ENCODE measurements at regions not wholly inside any gene's neighbourhood (a gene's known extent, or its start where the extent isn't known, plus 50 kb on each side); places are given as distances from the start of the nearest gene placed in this dataset.

DNA sequence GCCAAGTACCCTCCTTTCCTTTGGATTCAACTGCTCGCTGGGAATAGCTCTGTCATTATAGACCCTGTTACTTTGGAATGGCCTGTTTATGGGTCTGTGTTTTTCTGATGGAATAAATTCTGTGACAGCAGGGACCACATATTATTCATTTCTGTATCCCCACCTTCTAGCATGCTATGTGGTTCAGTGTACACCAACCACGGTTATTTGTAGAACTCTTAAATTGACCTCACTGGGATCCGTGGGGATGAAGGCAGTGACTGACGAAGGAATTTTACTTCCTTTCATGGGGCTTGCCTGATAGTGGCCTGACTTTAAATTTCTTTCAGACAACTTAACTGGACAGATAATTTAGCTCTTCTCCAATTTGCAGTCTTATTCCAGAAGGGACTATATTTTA lies 343.2 kb downstream of the SPRY1 start:
- DNase-seq (ENCODE audit: extremely low spot score) = no peak
- POLR2A ChIA-PET = no interaction called here
- TF ChIP-seq CTBP1 (IDR thresholded peaks at IDR 0.05; ENCODE audit: borderline replicate concordance) (no peak), FOXA1 (IDR thresholded peaks at IDR 0.05) (no peak), FOXM1 (IDR thresholded peaks at IDR 0.05; ENCODE audit: borderline replicate concordance) (no peak), NFRKB (IDR thresholded peaks at IDR 0.05) (no peak), SP1 (IDR thresholded peaks at IDR 0.05) (no peak), BHLHE40 (IDR thresholded peaks at IDR 0.05; ENCODE audit: borderline replicate concordance) (no peak)
- CTCF ChIA-PET = no interaction called here

DNA sequence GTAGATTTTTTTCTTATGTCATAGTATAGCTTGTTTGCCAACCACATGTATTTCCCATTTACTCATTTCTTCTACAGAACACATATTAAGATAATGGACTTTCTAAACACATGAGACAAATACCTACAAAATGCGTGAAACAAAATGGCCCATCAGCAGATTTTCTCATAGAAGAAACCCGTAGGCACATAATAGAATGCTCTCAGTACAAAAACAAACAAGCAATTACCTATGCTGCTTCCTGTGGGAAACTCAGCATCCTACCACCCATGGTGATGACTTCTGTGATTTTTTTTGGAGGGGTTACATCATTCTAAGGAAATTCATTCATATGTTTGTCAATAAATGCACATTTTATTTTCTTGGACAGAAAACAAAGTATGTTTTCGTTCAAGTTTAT lies 343.6 kb downstream of the SPRY1 start:
- no peak for TF ChIP-seq ZNF384 (IDR thresholded peaks at IDR 0.05)
- TF ChIP-seq ELF4 (IDR thresholded peaks at IDR 0.05) = no peak
- TF ChIP-seq TARDBP (IDR thresholded peaks at IDR 0.05) = no peak
- TF ChIP-seq SP1 (IDR thresholded peaks at IDR 0.05) = no peak
- TF ChIP-seq BHLHE40 (IDR thresholded peaks at IDR 0.05; ENCODE audit: borderline replicate concordance) = no peak
- TF ChIP-seq FOXK2 (IDR thresholded peaks at IDR 0.05) = no peak
- TF ChIP-seq CTBP1 (IDR thresholded peaks at IDR 0.05; ENCODE audit: borderline replicate concordance) = no peak
- no peak for TF ChIP-seq FOXM1 (IDR thresholded peaks at IDR 0.05; ENCODE audit: borderline replicate concordance)
- TF ChIP-seq, protein P1, sequence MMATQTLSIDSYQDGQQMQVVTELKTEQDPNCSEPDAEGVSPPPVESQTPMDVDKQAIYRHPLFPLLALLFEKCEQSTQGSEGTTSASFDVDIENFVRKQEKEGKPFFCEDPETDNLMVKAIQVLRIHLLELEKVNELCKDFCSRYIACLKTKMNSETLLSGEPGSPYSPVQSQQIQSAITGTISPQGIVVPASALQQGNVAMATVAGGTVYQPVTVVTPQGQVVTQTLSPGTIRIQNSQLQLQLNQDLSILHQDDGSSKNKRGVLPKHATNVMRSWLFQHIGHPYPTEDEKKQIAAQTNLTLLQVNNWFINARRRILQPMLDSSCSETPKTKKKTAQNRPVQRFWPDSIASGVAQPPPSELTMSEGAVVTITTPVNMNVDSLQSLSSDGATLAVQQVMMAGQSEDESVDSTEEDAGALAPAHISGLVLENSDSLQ (IDR thresholded peaks at IDR 0.05) = no peak
- TF ChIP-seq NFRKB (IDR thresholded peaks at IDR 0.05) = no peak
- no peak for TF ChIP-seq HDGF (IDR thresholded peaks at IDR 0.05; ENCODE audit: borderline replicate concordance)
- CTCF ChIA-PET = no interaction called here
- DNase-seq (ENCODE audit: extremely low spot score) = no peak
- POLR2A ChIA-PET = no interaction called here

DNA sequence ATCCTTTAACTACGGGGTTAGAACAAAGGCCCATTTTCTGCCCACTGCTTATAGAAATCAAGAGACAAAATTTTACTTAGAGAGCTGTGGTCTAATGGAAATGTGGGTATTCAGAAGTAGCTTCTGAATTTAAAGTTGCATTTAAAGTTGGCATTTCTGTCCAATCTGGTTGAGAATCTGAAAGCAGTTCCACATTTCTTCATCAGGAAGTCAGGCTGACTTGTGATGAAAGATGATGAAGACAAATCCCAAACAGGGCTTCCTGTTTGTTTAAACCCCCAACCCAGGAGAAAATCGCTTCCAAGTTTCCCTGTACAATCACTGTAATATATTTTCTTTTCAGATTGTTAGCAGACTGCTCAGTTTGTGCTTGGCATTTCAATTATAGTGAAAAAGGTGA lies 345.3 kb downstream of the SPRY1 start:
- CTCF ChIA-PET = no interaction called here
- DNase-seq (ENCODE audit: extremely low spot score) = no peak
- POLR2A ChIA-PET = no interaction called here
- no peak for TF ChIP-seq HDGF (IDR thresholded peaks at IDR 0.05; ENCODE audit: borderline replicate concordance)
- TF ChIP-seq FOXM1 (IDR thresholded peaks at IDR 0.05; ENCODE audit: borderline replicate concordance) = no peak
- TF ChIP-seq L3MBTL2 (conservative IDR thresholded peaks at IDR 0.05) = no peak
- no peak for TF ChIP-seq SUZ12 (IDR thresholded peaks at IDR 0.05)
- TF ChIP-seq SP1 (IDR thresholded peaks at IDR 0.05) = no peak
- no peak for TF ChIP-seq NFRKB (IDR thresholded peaks at IDR 0.05)
- TF ChIP-seq ZNF384 (IDR thresholded peaks at IDR 0.05) = no peak
- TF ChIP-seq, protein P1 (IDR thresholded peaks at IDR 0.05) = no peak
- TF ChIP-seq BHLHE40 (IDR thresholded peaks at IDR 0.05; ENCODE audit: borderline replicate concordance) = no peak
- TF ChIP-seq FOXA1 (IDR thresholded peaks at IDR 0.05) = no peak
- TF ChIP-seq ELF4 (IDR thresholded peaks at IDR 0.05) = no peak
- TF ChIP-seq CTBP1 (IDR thresholded peaks at IDR 0.05; ENCODE audit: borderline replicate concordance) = no peak
- no peak for TF ChIP-seq ARNT (IDR thresholded peaks at IDR 0.05)

DNA sequence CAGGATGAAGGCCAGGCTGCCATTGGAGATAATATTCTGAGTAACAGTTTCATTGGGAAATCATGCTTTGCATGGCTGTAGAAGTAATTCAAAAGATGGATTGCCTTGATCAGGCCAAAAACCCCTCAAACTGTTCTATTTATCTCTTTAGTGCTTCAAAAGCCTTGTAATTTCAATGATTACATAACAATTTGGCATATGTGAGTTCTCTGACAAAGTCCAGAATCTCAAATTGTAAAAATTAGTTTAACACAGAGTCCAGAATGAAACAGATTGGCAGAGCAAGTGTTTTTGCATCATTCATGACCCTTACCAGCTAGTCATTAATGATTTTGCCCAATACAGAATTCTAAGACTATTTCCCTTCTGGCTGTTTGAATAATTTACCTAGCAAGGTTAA lies 347.3 kb downstream of the SPRY1 start:
- CTCF ChIA-PET = no interaction called here
- TF ChIP-seq, protein P1 (IDR thresholded peaks at IDR 0.05) = no peak
- no peak for TF ChIP-seq SUZ12 (IDR thresholded peaks at IDR 0.05)
- no peak for TF ChIP-seq LEF1 (IDR thresholded peaks at IDR 0.05; ENCODE audit: borderline replicate concordance)
- no peak for TF ChIP-seq ARNT (IDR thresholded peaks at IDR 0.05)
- TF ChIP-seq FOXA1 (IDR thresholded peaks at IDR 0.05) = no peak
- TF ChIP-seq TARDBP (IDR thresholded peaks at IDR 0.05) = no peak
- no peak for TF ChIP-seq CTBP1 (IDR thresholded peaks at IDR 0.05; ENCODE audit: borderline replicate concordance)
- no peak for TF ChIP-seq HDGF (IDR thresholded peaks at IDR 0.05; ENCODE audit: borderline replicate concordance)
- TF ChIP-seq SP1 (IDR thresholded peaks at IDR 0.05) = no peak
- no peak for DNase-seq (ENCODE audit: extremely low spot score)
- POLR2A ChIA-PET = no interaction called here

DNA sequence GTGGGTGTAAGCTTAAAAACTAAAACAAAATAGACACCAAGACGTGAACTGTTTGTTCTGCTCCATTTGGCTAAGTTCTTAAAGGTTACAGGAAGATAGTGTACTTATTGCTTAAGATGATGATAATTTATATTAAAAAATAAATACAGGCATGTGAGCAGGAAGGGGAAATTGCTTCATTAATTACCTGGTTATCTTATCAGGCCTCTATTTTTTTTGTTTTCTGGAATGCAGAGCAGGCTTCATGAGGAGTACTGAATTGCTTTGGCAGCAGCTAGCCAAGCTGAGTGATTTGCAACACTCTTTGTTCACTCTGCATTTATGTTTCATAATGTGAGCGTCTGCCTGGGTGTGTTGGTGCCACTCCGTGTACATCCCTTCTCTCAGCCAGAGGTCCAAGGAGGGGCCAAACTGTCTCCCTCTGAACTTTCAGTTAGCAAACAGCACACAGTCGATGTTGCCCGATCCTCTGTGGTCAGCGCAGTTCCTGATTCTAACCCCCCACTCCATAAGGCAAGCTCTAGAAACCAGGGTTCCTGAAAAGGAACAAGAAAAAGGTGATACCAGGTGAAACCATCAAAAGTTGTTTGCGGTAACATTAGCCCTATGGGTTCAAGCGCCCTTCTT lies 348.2 kb downstream of the SPRY1 start:
- no peak for DNase-seq (ENCODE audit: extremely low spot score)
- CTCF ChIA-PET = no interaction called here
- POLR2A ChIA-PET = no interaction called here
- TF ChIP-seq NFRKB (IDR thresholded peaks at IDR 0.05) (no peak), CTBP1 (IDR thresholded peaks at IDR 0.05; ENCODE audit: borderline replicate concordance) (no peak), BHLHE40 (IDR thresholded peaks at IDR 0.05; ENCODE audit: borderline replicate concordance) (no peak), FOXM1 (IDR thresholded peaks at IDR 0.05; ENCODE audit: borderline replicate concordance) (no peak), HDGF (IDR thresholded peaks at IDR 0.05; ENCODE audit: borderline replicate concordance) (no peak)

DNA sequence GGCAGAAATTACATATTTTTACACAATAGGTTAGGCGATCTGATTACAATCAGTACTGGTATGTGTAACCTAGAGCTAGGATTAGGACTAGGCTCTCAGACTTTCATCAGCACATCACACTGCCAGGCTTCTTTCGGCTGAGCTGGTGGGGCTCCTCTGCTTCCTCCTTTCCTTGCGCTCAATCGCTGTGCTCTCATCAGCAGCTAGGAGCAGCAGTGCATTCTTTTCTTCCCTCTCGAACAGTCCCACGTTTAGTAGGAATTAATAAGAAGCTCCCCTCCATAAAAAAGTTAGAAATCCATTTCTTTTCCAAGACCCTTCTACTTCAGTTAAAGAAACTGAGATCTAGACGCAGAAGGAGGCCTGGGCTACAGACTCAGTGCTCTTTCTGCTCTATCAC lies 350.4 kb downstream of the SPRY1 start:
- TF ChIP-seq SUZ12 (IDR thresholded peaks at IDR 0.05) (no peak), SP1 (IDR thresholded peaks at IDR 0.05) (no peak), NFRKB (IDR thresholded peaks at IDR 0.05) (no peak), BHLHE40 (IDR thresholded peaks at IDR 0.05; ENCODE audit: borderline replicate concordance) (no peak), CTBP1 (IDR thresholded peaks at IDR 0.05; ENCODE audit: borderline replicate concordance) (no peak), FOXK2 (IDR thresholded peaks at IDR 0.05) (no peak), LEF1 (IDR thresholded peaks at IDR 0.05; ENCODE audit: borderline replicate concordance) (no peak), ZNF384 (IDR thresholded peaks at IDR 0.05) (no peak), HDGF (IDR thresholded peaks at IDR 0.05; ENCODE audit: borderline replicate concordance) (no peak), ARNT (IDR thresholded peaks at IDR 0.05) (no peak), FOXM1 (IDR thresholded peaks at IDR 0.05; ENCODE audit: borderline replicate concordance) (no peak), ELF4 (IDR thresholded peaks at IDR 0.05) (no peak), L3MBTL2 (conservative IDR thresholded peaks at IDR 0.05) (no peak), TARDBP (IDR thresholded peaks at IDR 0.05) (no peak), FOXA1 (IDR thresholded peaks at IDR 0.05) (no peak)
- TF ChIP-seq, protein P1 (IDR thresholded peaks at IDR 0.05) = no peak
- ChIA-PET CTCF (no interaction called here), POLR2A (no interaction called here)
- no peak for DNase-seq (ENCODE audit: extremely low spot score)
